AG09309 (cell line): ENCODE measurements at regions not wholly inside any gene's neighbourhood (a gene's known extent, or its start where the extent isn't known, plus 50 kb on each side); places are given as distances from the start of the nearest gene placed in this dataset.
A peak's percentile ranks its signal among the peaks of the same experiment; 100 is the strongest.

Experiments
- DNase-seq: peaks from one replicate; pipeline ENCODE4 v3.0.0-alpha.2; 2010; ENCODE audit warnings: low read depth
- H3K4me3 ChIP-seq: 2 replicates; pipeline ENCODE4 v1.5.1; 2011; ENCODE audit warnings: mild to moderate bottlenecking, low read depth, low read length, moderate library complexity; ENCODE audit not compliant: control insufficient read depth
- TF ChIP-seq, protein P1 (sequence below): IDR thresholded peaks from 2 replicates; pipeline ENCODE4 v1.5.1; 2011; ENCODE audit warnings: mild to moderate bottlenecking, low read depth, low read length, inconsistent platforms; ENCODE audit not compliant: insufficient read depth, control insufficient read depth; ENCODE audit errors: missing control alignments

DNA sequence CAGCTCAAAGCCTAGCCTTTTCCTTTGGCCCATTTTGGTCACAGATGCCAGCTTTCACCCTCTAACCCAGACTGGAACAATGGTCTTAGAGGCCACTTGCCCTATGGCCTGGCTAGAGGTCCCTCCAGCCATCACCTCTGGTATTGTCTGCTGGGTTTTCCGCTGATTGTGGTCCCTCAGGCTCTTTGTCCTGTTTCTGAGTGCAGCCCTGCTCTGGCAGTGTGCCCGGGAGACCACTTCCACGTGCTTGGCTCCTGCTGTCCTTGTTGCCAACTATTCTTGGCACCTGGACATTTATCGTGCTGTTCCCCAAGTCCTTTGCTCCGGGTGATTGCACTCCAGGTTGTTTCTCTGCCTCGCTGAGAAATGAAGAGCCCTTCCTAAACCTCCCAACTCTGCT lies 53.3 kb upstream of the FAM180A start:
- TF ChIP-seq, protein P1, sequence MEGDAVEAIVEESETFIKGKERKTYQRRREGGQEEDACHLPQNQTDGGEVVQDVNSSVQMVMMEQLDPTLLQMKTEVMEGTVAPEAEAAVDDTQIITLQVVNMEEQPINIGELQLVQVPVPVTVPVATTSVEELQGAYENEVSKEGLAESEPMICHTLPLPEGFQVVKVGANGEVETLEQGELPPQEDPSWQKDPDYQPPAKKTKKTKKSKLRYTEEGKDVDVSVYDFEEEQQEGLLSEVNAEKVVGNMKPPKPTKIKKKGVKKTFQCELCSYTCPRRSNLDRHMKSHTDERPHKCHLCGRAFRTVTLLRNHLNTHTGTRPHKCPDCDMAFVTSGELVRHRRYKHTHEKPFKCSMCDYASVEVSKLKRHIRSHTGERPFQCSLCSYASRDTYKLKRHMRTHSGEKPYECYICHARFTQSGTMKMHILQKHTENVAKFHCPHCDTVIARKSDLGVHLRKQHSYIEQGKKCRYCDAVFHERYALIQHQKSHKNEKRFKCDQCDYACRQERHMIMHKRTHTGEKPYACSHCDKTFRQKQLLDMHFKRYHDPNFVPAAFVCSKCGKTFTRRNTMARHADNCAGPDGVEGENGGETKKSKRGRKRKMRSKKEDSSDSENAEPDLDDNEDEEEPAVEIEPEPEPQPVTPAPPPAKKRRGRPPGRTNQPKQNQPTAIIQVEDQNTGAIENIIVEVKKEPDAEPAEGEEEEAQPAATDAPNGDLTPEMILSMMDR, result no peak
- no peak for DNase-seq
- H3K4me3 ChIP-seq, result no peak overlapping the region

DNA sequence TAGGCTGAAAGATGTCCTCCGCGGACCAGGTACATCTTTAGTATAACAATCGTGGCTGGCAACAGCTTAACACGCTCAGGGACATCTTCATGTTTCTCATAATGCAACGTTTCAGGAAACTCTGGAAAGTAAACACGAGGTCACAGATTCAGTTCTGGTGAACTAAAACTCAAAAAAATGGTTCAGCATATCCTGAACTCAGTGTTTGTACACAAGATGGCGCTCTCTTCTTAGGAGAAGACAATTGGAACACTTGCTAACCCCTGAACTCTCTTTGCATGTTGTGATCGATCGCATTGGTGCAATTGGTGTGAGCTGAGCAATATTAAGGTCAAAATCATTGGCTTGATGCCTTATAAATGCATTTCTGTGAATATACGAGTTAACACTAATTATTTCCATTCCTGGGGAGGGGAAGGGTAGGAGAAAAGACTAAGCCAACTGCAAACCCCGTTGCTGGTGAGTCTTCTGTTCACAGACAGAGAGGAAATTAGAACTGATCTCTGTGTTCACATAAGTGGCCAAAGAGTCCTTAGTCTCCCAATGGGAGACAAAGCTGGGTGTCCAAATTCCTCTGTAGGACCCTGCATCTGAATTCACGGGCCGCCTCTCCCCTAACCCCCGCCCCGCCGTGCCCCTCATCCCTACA lies 52.6 kb upstream of the FAM180A start:
- TF ChIP-seq, protein P1, result peak; percentile 81
- no peak overlapping the region for H3K4me3 ChIP-seq
- DNase-seq, result peak; percentile 27

DNA sequence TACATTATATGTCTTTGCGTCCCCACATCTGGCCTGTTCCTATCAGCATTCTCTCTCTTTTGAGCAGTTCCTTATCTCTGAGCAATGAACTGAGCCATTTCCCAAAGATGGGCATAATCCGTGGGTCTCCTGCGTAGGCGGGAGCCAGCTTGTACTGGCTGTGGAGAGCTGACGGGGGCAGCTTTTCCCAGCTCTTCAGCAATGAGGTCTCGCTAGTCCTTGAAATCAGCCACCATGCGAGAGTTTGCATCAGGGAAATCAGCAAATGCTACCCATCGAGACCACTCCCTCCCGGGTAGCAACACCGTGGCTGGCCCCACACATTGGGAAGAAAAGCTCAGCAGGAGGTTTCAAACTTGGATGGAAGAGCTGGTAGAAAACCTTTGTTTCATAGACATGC lies 51.9 kb upstream of the FAM180A start:
- no peak for DNase-seq
- H3K4me3 ChIP-seq, result no peak overlapping the region
- TF ChIP-seq, protein P1, result no peak

DNA sequence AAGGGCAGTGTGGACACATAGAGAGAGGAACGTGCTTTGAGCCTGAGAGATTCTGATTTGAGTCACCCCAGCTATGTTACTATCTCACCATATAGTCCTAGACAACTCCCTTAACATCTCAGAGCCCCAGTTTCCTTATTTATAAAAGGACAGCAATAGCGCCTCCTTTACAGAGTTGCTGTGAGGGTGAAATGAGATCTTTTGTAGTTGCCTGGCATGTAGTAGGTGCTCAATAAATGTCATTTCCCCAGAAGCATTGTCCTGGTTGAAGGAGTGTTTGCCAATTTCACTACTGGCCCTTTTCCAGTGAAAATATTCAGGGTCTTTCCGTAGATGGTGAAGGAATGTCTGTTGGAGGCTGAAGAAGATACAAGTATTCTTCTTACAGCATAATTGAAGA lies 51.3 kb upstream of the FAM180A start:
- TF ChIP-seq, protein P1, result no peak
- no peak overlapping the region for H3K4me3 ChIP-seq
- DNase-seq, result no peak
